CD14-positive monocyte (primary cell): ENCODE measurements at regions not wholly inside any gene's neighbourhood (a gene's known extent, or its start where the extent isn't known, plus 50 kb on each side); places are given as distances from the start of the nearest gene placed in this dataset.

Experiments used
- DNase-seq, 3 donors: peaks; one replicate each; pipeline ENCODE4 v3.0.0-alpha.2; 2011 to 2022
- H2AFZ ChIP-seq: 2 replicates; pipeline ENCODE4 v1.6.0; 2012; ENCODE audit warnings: mild to moderate bottlenecking, low read depth, low read length, inconsistent platforms; ENCODE audit not compliant: insufficient read depth, poor library complexity, severe bottlenecking
- H3K27ac ChIP-seq, 2 donors: 1 replicate in 1 of 2; 2 replicates in 1 of 2; pipeline ENCODE4 v1.5.1; 2012 to 2013; ENCODE audit warnings: low read length in 2 of 2, control low read depth in 1 of 2, inconsistent platforms in 1 of 2, low read depth in 1 of 2, mild to moderate bottlenecking in 1 of 2
- H3K27me3 ChIP-seq, 2 donors: one replicate each; pipeline versions ENCODE4 v1.6.0 to v1.6.1; 2011 to 2013; ENCODE audit warnings: low read length in 2 of 2; ENCODE audit not compliant: control insufficient read depth in 2 of 2, insufficient read depth in 2 of 2
- H3K36me3 ChIP-seq, 2 donors: replicated peaks in 1 of 2; 1 replicate in 1 of 2; 2 replicates in 1 of 2; pipeline versions ENCODE4 v1.5.1 to v1.6.1; 2012 to 2013; ENCODE audit warnings: low read length in 2 of 2, control low read depth in 1 of 2, inconsistent platforms in 1 of 2, mild to moderate bottlenecking in 1 of 2; ENCODE audit not compliant: insufficient read depth in 2 of 2, control insufficient read depth in 1 of 2
- H3K4me1 ChIP-seq, 2 donors: 1 replicate in 1 of 2; 2 replicates in 1 of 2; pipeline versions ENCODE4 v1.5.1 to v1.6.1; 2012 to 2013; ENCODE audit warnings: low read length in 2 of 2, control low read depth in 1 of 2, inconsistent platforms in 1 of 2, mild to moderate bottlenecking in 1 of 2, moderate library complexity in 1 of 2; ENCODE audit not compliant: insufficient read depth in 2 of 2, control insufficient read depth in 1 of 2
- H3K4me2 ChIP-seq: replicated peaks from 2 replicates; pipeline ENCODE3; 2012; ENCODE audit warnings: low read length, moderate library complexity, mild to moderate bottlenecking; ENCODE audit not compliant: poor library complexity, severe bottlenecking; ENCODE audit errors: extremely low read depth
- H3K4me3 ChIP-seq, 3 experiments: fragments of 200-600 bp in 1 of 3; sonication (generic) in 1 of 3; replicated peaks in 1 of 3; 1 replicate in 2 of 3; 2 replicates in 1 of 3; pipeline ENCODE4 v1.5.1; 2011 to 2013; ENCODE audit warnings: low read length in 3 of 3, mild to moderate bottlenecking in 3 of 3, control low read depth in 2 of 3, low read depth in 2 of 3, inconsistent platforms in 1 of 3, moderate library complexity in 1 of 3
- H3K79me2 ChIP-seq: 2 replicates; pipeline ENCODE4 v1.6.0; 2012; ENCODE audit warnings: mild to moderate bottlenecking, control low read depth, inconsistent platforms, low read length, moderate library complexity; ENCODE audit not compliant: insufficient read depth
- H3K9ac ChIP-seq: 2 replicates; pipeline ENCODE4 v1.6.0; 2017; ENCODE audit warnings: low read length, mild to moderate bottlenecking; ENCODE audit not compliant: insufficient read depth, poor library complexity, severe bottlenecking
- H3K9me3 ChIP-seq, 2 donors: replicated peaks in 1 of 2; 1 replicate in 1 of 2; 2 replicates in 1 of 2; pipeline versions ENCODE4 v1.5.1 to v1.6.1; 2012 to 2013; ENCODE audit warnings: low read length in 2 of 2, control low read depth in 1 of 2; ENCODE audit not compliant: control insufficient read depth in 1 of 2, insufficient read depth in 1 of 2
- H4K20me1 ChIP-seq: 2 replicates; pipeline ENCODE4 v1.6.0; 2012; ENCODE audit warnings: mild to moderate bottlenecking, low read length, control low read depth, moderate library complexity; ENCODE audit not compliant: insufficient read depth
- H3K27ac Mint-ChIP-seq, 7 donors: one replicate each; pipeline ENCODE4 v1.8.0; 2020; ENCODE audit warnings: mild to moderate bottlenecking in 7 of 7, mixed read lengths in 7 of 7, moderate library complexity in 6 of 7, inconsistent platforms in 2 of 7
- H3K27me3 Mint-ChIP-seq, 3 donors: one replicate each; pipeline ENCODE4 v1.8.0; 2021 to 2022; ENCODE audit warnings: low read depth in 3 of 3, mild to moderate bottlenecking in 3 of 3, mixed read lengths in 3 of 3, moderate library complexity in 3 of 3, inconsistent platforms in 1 of 3
- H3K36me3 Mint-ChIP-seq, 2 donors: one replicate each; pipeline ENCODE4 v1.8.0; 2020; ENCODE audit warnings: mixed read lengths in 2 of 2, inconsistent platforms in 1 of 2, mild to moderate bottlenecking in 1 of 2
- H3K4me1 Mint-ChIP-seq: one replicate; pipeline ENCODE4 v1.8.0; 2020; ENCODE audit warnings: mild to moderate bottlenecking, mixed read lengths
- H3K4me3 Mint-ChIP-seq, 2 donors: one replicate each; pipeline ENCODE4 v1.8.0; 2020; ENCODE audit warnings: mild to moderate bottlenecking in 2 of 2, mixed read lengths in 2 of 2, moderate library complexity in 1 of 2
- H3K9me3 Mint-ChIP-seq, 7 donors: one replicate each; pipeline ENCODE4 v1.8.0; 2020 to 2022; ENCODE audit warnings: mixed read lengths in 7 of 7, mild to moderate bottlenecking in 6 of 7, moderate library complexity in 6 of 7, inconsistent platforms in 2 of 7
- WGBS: methylation state at CpG from one replicate; pipeline ENCODE4 v1.1.5; 2013; ENCODE audit warnings: missing lambda C conversion rate; ENCODE audit not compliant: insufficient coverage; 5-methylcytosine and 5-hydroxymethylcytosine counted together
- intact Hi-C, 2 donors: fragments of 100-400 bp; cut with micrococcal nuclease; formaldehyde crosslinking; loops; one replicate each; pipeline versions ENCODE4 v1.15.0 to v1.15.1; 2023
- TF ChIP-seq, protein P1 (sequence below): fragments of 200-600 bp; IDR thresholded peaks from one replicate; pipeline ENCODE4 v1.8.0; 2022; ENCODE audit warnings: antibody characterized with exemption, mild to moderate bottlenecking

DNA sequence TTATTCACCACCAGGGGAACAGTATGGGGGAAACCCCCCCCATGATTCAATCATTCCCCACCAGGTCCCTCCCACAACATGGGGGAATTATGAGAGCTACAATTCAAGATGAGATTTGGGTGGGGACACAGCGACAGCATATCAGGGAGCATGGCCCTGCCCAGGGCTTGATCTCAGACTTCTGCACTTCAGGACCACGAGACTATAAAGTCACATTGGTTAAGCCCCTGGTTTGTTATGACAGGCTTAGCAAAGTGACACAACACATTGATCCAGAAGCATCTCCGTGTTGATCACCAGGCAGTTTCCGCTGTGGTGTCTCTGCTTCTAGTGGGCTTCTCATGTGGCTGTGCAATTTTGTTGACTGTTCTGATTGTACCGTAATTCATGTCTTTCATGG is 312.7 kb upstream of the C1orf174 start:
- no peaks in the 10 kb centered on the region for H3K27me3 ChIP-seq
- no peaks in the 10 kb centered on the region for H3K4me1 Mint-ChIP-seq
- peaks cover 0 to 11% of the 10 kb centered on the region in 2 donors for H3K9me3 ChIP-seq
- TF ChIP-seq, protein P1, sequence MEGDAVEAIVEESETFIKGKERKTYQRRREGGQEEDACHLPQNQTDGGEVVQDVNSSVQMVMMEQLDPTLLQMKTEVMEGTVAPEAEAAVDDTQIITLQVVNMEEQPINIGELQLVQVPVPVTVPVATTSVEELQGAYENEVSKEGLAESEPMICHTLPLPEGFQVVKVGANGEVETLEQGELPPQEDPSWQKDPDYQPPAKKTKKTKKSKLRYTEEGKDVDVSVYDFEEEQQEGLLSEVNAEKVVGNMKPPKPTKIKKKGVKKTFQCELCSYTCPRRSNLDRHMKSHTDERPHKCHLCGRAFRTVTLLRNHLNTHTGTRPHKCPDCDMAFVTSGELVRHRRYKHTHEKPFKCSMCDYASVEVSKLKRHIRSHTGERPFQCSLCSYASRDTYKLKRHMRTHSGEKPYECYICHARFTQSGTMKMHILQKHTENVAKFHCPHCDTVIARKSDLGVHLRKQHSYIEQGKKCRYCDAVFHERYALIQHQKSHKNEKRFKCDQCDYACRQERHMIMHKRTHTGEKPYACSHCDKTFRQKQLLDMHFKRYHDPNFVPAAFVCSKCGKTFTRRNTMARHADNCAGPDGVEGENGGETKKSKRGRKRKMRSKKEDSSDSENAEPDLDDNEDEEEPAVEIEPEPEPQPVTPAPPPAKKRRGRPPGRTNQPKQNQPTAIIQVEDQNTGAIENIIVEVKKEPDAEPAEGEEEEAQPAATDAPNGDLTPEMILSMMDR = no peak
- no peaks in the 10 kb centered on the region for H3K36me3 Mint-ChIP-seq
- H3K9me3 Mint-ChIP-seq = peaks cover 2 to 11% (median 8%) of the 10 kb centered on the region in 7 donors
- H3K4me3 ChIP-seq = no peak overlapping the region
- no peak overlapping the region for H3K9ac ChIP-seq
- intact Hi-C loops = no loop called here
- no peak overlapping the region for H3K4me3 Mint-ChIP-seq
- no peak overlapping the region for H3K27ac ChIP-seq
- peaks cover 2 to 6% (median 3%) of the 10 kb centered on the region in 3 donors for H3K27me3 Mint-ChIP-seq
- H3K4me2 ChIP-seq = no peak overlapping the region
- H3K79me2 ChIP-seq = no peaks in the 10 kb centered on the region
- H3K4me1 ChIP-seq = no peaks in the 10 kb centered on the region
- H3K36me3 ChIP-seq = no peaks in the 10 kb centered on the region
- no peak for DNase-seq
- H3K27ac Mint-ChIP-seq = no peak overlapping the region
- no peaks in the 10 kb centered on the region for H4K20me1 ChIP-seq
- 77% methylated on average over 4 of the region's 5 CpGs for WGBS
- H2AFZ ChIP-seq = no peak overlapping the region

DNA sequence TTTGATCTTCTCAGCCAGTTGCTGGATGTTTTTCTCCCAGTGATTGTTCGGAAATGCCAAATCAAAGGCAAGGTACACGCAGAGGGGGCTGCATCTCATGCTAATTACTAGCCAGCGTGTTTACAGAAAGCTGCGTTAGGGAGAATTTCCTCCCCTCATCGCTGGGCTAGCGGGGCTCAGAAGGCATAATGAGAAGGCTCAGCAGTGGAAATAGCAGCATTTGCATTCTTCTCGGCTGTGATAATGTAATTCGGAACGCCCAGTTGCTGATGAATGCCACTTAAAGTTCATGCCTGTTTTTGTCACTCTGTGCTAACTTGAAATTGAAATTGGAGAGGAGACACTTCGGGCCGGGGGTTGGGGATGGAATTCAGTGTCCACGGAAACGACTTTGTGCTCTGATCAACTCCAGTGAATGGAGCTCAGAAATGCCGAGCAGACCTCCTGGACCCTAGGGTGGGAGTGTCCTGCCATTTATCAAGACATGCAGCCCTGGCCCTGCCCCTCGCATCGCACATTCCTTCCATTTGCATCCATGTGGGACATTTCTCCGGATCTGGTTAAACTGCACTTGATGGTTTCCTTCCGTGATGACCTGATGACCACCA is 313.4 kb upstream of the C1orf174 start:
- H2AFZ ChIP-seq = no peak overlapping the region
- no peak for DNase-seq
- H3K4me2 ChIP-seq = no peak overlapping the region
- no peaks in the 10 kb centered on the region for H4K20me1 ChIP-seq
- H3K9me3 ChIP-seq = peaks cover 0 to 11% of the 10 kb centered on the region in 2 donors
- WGBS = 59% methylated on average over 16 of the region's 18 CpGs
- TF ChIP-seq, protein P1 = no peak
- Mint-ChIP-seq H3K4me1 (no peaks in the 10 kb centered on the region), H3K27ac (no peak overlapping the region), H3K9me3 (peaks cover 2 to 18% (median 7%) of the 10 kb centered on the region in 7 donors), H3K4me3 (no peak overlapping the region), H3K27me3 (peaks cover 2 to 6% (median 3%) of the 10 kb centered on the region in 3 donors), H3K36me3 (no peaks in the 10 kb centered on the region)
- intact Hi-C loops = no loop called here
- H3K36me3 ChIP-seq = no peaks in the 10 kb centered on the region
- H3K79me2 ChIP-seq = no peaks in the 10 kb centered on the region
- no peaks in the 10 kb centered on the region for H3K27me3 ChIP-seq
- H3K9ac ChIP-seq = no peak overlapping the region
- H3K4me3 ChIP-seq = no peak overlapping the region
- no peaks in the 10 kb centered on the region for H3K4me1 ChIP-seq
- no peak overlapping the region for H3K27ac ChIP-seq
